NOMO-1 (cell line): ENCODE measurements at regions not wholly inside any gene's neighbourhood (a gene's known extent, or its start where the extent isn't known, plus 50 kb on each side); places are given as distances from the start of the nearest gene placed in this dataset.
A peak's percentile ranks its signal among the peaks of the same experiment; 100 is the strongest.

Experiments used
- DNase-seq, 2 experiments: peaks; one replicate each; lab custom pipeline; 2025; ENCODE audit not compliant: unreplicated experiment in 2 of 2; lab: John Stamatoyannopoulos, UW

DNA sequence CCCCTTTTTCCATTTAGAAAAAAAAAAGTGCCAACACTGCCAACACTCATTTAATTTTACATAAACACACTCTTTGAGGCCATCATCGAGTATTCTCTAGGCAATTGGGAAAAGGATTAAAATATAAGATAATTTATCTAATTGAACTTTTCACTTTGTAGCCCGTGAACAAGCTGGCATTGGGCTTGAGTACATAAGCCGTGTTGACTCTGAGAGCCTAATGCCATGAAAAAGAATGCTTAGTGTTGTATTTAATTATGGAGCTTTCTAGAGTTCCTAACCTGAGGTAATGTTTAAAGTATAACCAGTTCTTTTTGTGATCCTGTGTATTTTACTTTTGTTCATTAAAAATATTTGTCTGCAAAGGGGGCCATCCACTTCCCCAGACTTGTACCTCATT lies 193.8 kb downstream of the LYPLAL1 start:
- no peak for DNase-seq

DNA sequence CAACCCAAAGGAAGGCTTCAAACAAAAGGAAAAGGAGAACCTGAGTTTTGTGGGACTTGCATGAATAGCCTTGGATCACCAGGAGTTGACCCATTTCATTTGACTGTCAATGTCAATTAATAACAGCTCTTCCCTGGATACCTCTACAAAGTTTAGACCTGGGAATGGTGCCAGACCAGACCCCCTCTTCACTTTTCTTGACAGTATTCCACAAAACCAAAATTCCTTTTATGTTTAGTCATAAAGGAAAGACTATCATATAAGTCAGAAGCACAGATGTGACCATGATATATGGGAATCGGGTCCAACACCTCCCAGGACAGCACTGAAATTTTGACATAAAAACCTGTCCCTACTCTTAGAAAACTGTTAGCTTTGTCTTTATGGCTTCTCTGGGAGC lies 191.8 kb downstream of the LYPLAL1 start:
- DNase-seq = no peak

DNA sequence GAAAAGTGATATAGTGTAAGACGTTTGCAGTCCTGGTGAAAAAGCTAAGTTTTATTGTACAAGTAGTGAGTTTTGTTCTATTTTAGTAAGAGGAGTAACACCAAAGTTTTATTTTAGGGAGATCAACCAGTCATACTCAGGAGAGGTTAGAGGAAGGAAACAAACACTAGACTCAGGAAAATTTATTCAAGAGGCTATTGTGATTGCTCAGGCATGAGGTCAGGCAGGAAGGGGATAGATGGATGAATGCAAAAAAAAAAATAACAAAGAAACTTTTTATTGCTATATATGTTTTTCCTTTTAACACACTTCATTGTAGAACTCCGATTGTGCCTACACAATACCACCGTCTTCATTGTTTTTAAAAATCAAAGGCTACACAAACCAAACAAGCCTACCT lies 189.0 kb downstream of the LYPLAL1 start:
- no peak for DNase-seq

DNA sequence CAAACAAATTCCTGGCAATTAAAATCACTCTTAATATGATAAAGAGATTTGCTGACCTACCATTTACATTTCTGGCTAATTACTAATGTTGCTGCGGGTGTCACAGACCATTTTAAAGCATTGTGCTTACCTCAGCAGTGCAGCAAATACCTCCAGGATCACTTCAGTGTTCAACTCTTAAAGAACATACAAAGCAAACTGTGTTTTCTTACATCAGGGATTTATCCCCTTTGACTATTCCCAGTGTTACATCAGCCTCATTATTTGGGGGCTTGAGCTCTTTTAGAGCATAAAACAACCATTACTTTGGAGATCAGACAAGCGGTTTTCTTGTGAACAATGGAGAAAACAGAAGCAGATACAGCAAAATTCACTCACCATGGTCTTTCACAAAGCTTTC lies 185.4 kb downstream of the LYPLAL1 start:
- DNase-seq = no peak

DNA sequence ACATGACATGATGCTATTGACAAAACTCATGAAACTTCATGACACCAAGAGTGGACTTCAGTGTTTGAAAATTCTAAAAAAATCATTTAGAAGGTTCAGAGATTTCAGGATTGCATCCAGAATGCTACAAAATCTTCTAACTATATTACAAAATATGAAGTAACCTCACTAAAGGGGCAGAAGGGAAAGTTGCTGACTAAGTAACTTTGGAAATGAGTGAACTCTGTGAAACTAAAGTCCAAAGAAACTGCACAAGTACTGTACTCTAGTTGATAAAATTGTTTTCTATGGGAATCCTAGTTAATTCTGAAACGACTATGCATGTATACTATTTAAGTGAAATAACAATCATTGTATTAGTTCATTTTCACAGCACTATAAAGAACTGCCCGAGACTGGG lies 184.4 kb downstream of the LYPLAL1 start:
- DNase-seq = no peak

DNA sequence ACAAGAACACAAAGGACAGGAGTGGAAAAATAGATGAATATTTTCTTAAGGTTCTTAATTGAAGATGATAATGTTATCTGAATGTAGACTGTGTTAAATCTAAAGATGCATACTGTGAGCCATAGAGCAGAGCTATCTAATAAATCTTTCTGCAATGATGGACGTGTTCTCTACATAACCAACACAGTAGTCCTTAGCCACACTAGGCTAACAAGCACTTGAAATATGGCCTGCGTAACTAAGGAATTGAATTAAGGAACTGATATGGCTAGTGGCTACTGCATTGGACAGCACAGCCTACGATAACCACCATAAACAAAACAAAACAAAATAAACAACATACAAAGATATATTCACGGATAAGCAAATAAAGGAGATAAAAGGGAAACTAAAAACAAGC lies 181.3 kb downstream of the LYPLAL1 start:
- no peak for DNase-seq

DNA sequence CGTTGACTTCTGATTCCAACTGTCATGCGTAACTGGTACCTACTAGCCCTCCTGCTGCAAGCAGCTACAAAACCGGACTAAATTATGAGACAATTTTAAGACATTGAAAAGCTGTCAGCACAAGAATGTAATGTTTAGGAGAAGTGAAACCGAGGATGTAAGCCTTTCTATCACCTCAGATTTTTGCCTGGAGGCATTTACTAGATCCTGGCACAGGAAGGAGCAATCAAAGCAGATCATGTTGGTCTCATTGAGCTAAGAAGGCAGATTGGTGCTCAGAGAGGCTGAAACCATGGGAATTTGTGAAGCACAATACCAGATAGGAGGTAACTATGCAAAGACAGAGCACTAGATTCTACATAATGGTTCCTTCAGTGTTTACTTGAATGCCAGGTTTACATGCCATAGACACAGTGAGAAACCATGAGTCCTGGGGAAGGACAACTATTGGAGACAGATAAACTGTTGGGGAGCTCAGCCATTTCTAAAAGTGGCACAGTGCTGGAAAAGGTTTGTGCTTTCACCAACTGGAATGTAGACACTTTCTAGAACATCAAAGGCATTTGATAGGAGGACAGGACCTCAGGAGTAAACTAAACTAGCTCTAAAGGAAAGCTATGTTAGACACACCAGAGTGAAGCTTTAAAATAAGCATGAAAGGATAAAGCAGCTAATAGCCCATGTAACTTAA lies 179.4 kb downstream of the LYPLAL1 start:
- DNase-seq = peak in 1 of 2 experiments; percentile 13

DNA sequence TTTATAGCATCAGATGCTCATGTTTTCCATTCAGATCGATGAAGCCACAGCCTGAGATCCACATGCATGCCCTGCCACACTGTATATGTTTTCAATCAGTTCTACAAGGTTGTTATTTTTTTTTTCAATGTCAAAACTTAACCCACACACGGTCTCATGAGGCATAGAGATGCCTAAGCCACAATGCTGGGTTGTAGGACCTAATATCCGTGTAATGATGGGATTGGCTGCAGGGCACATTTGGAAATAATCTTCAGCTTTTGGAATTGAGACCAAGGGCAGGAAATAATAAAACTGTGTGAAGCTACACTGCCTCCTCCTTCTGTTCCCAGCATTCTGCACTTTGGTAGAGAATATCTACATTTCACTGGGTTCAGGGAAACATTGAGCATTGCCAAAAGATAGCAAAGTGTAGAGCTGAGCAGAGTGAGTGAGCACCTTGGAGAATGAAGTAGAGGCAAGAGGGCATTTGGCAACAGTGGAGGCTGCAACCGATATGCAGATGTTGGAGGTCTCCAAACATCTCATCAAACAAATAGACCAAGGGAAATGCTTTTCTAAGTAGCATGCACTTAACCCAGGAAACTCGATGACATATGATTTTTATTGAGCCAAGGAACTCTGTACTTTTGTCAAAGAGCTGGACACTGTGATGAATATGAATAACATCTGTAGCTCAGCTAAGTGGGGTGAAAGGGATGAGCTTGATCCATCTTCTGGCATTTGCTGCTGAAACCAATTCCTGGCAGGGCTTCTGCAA lies 176.7 kb downstream of the LYPLAL1 start:
- DNase-seq = no peak

DNA sequence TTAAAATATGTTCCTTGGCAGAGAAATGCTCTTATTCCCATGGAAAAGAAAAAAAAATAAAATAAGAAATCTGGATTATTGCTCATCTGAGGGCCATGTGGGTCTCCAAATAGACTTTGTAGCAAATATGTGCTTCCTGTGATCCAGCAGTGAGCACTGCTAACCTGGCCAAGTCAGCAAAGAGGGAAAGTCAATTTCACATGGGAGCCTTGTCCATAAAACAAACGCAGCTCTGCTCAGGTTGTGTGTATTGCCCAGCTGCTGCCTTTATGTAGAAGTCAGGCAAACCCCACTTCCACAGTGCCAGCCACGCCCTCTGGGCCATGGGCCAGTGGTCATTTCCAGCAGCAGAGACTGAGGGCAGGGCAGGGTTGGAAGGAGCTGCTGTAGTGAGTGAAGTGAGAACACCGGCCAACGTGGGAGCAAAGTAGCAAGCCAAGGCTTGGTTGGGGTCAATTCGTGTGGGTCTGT lies 174.3 kb downstream of the LYPLAL1 start:
- DNase-seq = no peak

DNA sequence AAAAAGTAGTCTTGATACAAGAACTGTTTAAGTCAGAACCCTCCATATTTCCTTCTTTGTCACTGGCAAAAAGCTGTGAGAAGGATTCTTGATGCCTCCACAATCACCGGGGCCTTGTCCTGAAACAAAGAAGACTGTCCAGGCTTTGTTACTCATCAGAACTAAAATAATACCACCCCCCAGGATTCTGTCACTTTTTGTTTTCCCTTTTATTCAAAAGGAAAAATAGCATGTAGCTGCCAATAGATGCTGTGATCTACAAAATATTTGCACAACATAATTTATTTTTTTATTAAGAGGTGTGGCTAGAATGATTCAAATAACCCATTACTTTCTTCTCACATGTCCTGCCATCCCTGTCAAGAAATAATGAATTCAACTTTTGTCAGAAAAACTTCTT lies 173.7 kb downstream of the LYPLAL1 start:
- DNase-seq = no peak

DNA sequence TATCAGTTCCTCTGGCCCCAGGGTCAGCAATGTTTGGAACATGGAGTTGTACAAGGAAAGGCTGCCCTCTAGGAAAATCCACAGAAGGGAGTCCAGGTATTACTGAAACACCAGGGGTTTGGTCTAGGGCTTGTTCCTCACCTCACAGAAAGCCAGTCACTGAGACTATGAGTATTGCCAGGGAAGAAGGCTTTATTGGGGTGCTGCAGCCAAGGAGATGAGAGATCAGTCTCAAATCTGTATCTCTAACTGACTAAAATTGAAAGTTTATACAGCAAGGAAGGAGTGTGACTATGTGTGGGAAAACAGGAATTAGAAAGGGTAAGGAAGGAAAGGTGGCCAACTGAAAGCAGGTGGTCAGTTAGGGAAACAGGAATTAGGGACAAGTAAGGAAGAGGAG lies 172.3 kb downstream of the LYPLAL1 start:
- DNase-seq = no peak

DNA sequence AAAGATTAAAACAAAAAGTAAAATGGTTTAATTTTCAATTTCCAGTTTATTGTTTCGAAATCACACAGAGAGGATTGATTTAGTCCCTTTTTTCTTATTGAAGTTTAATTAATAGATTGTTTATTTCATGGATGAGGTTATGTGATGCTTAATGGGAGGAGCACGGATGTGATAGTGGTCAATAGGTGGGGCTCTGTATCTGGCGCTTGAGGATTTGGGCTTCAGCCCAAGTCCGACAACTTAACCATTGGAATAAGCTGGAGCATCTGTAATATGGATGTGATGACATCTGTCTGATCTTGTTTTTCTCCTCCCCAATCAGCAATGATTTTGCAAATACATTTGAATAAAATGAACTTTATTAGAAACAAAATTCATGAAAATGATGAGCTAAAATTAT lies 169.2 kb downstream of the LYPLAL1 start:
- DNase-seq = no peak

DNA sequence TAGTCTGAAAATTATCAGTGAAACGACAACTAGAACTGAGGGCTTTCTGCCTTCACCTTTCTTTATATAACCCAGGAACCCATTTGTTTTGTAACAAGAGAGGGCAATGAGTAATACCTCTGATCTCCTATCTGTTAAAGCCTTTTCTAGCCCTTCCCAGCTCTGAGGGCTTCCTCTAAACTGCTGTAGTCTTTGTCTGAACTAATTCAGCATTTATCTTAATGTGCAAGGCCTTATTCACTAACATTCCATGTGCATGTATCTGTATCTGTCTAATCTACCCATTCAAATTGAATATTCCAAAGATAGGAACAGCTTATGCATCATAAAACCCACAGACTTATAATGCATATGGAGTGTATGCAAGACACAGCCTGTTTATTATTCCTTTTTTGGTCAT lies 167.1 kb downstream of the LYPLAL1 start:
- DNase-seq = no peak

DNA sequence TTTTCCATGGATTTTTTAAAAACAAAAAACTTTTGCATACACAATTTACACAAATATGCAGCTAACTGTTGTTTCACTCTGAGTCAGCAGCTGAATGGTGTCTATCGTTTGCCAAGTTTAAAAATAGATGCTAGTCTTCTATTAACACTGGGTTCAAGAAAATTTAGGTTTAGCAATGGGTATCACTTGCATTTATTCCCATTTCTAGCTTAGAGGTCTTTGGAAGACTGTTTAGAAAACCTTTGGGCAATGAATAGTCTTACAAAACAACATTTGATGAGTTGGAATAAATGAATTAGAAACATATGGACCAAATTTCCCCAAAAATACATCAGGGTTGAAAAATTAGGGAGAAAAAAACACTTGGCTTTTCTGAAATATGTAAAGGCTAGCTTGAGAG lies 165.8 kb downstream of the LYPLAL1 start:
- no peak for DNase-seq

DNA sequence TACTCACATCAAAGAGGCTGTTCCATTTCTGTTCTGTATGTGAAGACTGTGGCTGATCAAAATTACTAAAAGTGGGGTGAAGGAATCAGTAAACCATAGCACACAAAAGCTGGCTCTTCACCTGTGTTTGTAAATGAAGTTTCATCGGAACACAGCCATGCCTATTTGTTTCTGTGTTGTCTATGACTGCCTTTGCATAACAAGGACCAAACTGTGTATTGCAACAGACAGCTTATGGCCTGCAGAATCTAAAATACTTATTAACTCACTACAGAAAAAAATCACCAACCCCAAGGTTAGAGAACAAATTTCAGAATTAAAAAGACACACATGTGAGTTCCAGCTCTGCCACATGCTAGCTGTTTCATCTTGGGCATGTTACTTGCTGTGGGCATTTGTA lies 163.9 kb downstream of the LYPLAL1 start:
- DNase-seq = no peak

DNA sequence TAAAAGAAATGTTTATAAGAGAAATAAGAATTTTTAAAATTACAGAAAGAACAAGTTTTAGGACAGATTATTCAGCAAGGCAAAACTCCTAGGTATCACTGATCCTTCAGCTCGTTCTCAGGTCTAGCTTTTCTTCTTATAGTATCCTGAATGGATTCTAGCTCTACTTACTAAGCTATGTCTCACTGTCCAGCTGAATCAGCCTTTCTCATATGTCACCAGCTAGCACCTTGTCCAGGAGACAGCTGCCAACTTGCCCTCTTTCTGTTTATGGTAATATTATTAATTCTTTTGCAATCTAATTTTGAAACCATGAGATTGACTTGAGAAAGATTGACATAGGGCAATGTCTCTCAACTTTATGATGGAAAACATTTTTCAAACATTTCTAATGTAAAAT lies 159.9 kb downstream of the LYPLAL1 start:
- no peak for DNase-seq

DNA sequence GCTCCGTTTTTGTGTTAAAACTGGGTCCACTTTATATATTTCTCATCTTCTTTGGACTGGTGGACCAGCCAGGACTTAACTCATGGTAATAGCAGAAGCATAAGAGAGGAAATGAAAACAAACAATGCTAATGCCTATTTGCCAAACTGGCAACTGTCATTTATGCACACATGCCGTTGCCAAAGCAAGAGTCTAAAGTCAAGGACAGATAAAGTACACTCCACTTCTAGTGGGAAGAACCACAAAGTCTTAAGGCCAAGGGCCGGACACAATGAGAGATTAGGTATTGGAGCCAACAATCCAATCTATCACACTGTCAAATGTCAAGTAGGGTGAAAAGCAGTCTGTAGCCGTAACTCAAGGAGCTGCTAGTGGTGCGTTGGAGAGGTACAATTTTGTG lies 157.7 kb downstream of the LYPLAL1 start:
- no peak for DNase-seq

DNA sequence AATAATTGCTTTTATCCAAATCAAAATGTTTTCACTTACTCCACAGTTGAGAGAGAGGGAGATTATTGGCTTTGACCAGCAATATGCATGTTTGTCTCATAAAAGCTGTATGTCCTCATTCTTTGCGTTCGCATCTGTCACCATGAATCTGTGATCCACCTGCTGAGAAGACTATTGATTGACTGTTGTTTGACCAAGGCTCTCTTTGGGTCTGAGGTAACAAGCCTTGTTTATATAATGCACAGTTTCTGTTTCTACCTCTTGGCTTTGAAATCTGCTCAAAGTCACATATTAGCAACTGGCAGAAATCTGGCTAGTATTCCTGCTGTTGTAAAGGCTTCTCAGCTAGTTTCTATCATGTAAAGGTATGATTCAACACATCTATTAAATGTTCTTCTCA lies 157.0 kb downstream of the LYPLAL1 start:
- no peak for DNase-seq

DNA sequence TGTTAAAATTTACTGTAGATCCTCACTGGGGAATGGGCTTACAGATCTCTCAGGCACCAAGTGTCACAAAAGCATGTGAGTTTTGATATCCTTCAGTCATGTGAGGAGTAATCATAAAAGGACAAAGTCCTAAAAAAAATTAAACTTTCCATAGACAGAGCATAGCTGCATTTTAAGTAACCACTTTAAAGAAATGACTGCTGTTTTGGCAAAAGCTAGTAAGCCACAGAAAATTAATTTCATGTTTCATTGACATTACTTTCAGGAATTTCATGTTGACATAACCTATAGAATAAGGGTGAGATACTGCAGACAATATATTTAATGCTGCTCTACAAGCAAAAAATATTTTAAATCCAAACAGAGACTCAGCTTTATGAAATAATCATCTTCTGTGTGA lies 156.3 kb downstream of the LYPLAL1 start:
- no peak for DNase-seq

DNA sequence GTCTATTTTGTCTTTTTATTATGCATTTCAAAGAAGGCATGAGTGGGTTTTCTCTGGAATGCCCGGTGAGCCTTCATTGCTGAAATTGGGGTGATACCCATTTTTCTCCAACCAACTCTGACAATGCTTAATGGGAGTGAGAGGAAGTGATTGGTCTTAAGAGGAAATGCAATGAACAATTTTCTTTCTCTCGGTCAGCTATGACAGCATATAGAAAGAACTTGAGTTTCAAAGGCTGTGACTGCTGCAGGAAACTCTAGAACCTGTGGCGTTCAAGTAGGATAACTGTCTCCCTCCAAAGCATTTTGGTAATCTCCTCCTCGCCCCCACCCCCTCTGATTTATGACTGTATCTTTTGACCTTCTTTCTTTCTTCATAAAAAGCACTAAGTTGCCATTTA lies 155.9 kb downstream of the LYPLAL1 start:
- DNase-seq = no peak

DNA sequence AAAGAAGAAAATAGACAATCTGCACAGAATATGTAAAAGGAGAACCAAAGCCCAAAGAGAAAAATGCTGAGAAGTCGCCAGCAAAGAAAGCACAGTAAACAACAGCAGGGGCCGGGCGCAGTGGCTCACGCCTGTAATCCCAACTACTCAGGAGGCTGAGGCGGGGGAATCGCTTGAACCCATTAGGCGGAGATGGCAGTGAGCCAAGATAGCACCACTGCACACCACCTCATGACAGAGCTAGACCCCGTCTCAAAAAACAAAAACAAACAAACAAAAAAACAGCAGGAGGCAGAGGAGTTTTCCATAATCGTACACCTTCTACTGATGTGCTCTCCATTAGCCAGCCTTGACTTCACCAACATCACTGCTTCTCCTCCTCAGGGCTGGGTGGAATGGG lies 153.2 kb downstream of the LYPLAL1 start:
- no peak for DNase-seq

DNA sequence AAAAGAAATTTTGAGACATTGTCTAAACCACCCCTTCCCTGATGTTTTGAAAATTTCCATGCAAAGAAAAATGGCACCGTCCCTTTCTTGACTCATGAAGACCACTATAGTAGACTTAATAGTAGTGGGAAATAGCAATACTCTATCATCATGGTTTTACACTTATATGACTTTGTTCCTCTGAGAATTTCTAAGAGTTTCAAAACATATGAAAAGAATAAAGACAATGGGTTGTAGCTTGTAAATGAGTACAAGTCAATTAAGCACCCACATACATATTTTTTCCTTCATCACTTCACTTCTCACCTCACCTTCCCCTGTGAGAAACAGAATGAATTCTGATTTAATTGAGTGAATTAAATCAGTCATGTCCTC lies 151.7 kb downstream of the LYPLAL1 start:
- no peak for DNase-seq
